Keratinocyte (primary cell): ENCODE measurements at regions not wholly inside any gene's neighbourhood (a gene's known extent, or its start where the extent isn't known, plus 50 kb on each side); places are given as distances from the start of the nearest gene placed in this dataset.

Experiments
- DNase-seq: peaks from one replicate; pipeline ENCODE4 v3.0.0-alpha.2; 2011; ENCODE audit warnings: low read depth, missing footprints, low spot score
- FAIRE-seq: peaks from 2 replicates; lab custom pipeline; 2011; peaks lifted over from hg19 to GRCh38; lab: Jason Lieb, UNC
- H2AFZ ChIP-seq: 2 replicates; pipeline ENCODE4 v1.6.0; 2012; ENCODE audit warnings: low read length, control low read depth, inconsistent platforms; ENCODE audit not compliant: control insufficient read depth
- H3K27ac ChIP-seq: 2 replicates; pipeline ENCODE4 v1.5.1; 2011; ENCODE audit warnings: low read length; ENCODE audit not compliant: control insufficient read depth, insufficient read depth
- H3K27me3 ChIP-seq: 3 replicates; pipeline ENCODE4 v1.6.0; 2011; ENCODE audit warnings: low read length; ENCODE audit not compliant: control insufficient read depth, insufficient read depth; ENCODE audit errors: extremely low read depth
- H3K36me3 ChIP-seq, 2 experiments: 2 replicates in 1 of 2; 3 replicates in 1 of 2; pipeline ENCODE4 v1.5.1; 2011; ENCODE audit warnings: low read length in 2 of 2, mild to moderate bottlenecking in 1 of 2; ENCODE audit not compliant: control insufficient read depth in 2 of 2, insufficient read depth in 2 of 2; ENCODE audit errors: extremely low read depth in 1 of 2
- H3K4me1 ChIP-seq: 3 replicates; pipeline ENCODE4 v1.5.1; 2011; ENCODE audit warnings: low read length; ENCODE audit not compliant: control insufficient read depth, insufficient read depth; ENCODE audit errors: extremely low read depth
- H3K4me2 ChIP-seq: 3 replicates; pipeline ENCODE4 v1.6.0; 2011; ENCODE audit warnings: low read depth, low read length; ENCODE audit not compliant: control insufficient read depth, insufficient read depth; ENCODE audit errors: extremely low read depth
- H3K4me3 ChIP-seq, 3 experiments: fragments of 200-600 bp in 1 of 3; sonication (generic) in 1 of 3; 2 replicates in 2 of 3; 3 replicates in 1 of 3; pipeline ENCODE4 v1.5.1; 2011 to 2016; ENCODE audit warnings: low read length in 3 of 3, mild to moderate bottlenecking in 3 of 3, control low read depth in 2 of 3, inconsistent platforms in 1 of 3, low read depth in 1 of 3, mixed read lengths in 1 of 3, mixed run types in 1 of 3, moderate library complexity in 1 of 3; ENCODE audit not compliant: control insufficient read depth in 2 of 3, insufficient read depth in 2 of 3; ENCODE audit errors: extremely low read depth in 1 of 3
- H3K79me2 ChIP-seq: 2 replicates; pipeline ENCODE4 v1.6.0; 2012; ENCODE audit warnings: low read length; ENCODE audit not compliant: control insufficient read depth, insufficient read depth
- H3K9ac ChIP-seq: 3 replicates; pipeline ENCODE4 v1.6.0; 2011; ENCODE audit warnings: low read length; ENCODE audit not compliant: control insufficient read depth, insufficient read depth; ENCODE audit errors: extremely low read depth
- H3K9me1 ChIP-seq: 3 replicates; pipeline ENCODE4 v1.6.0; 2011; ENCODE audit warnings: low read length; ENCODE audit not compliant: control insufficient read depth, insufficient read depth; ENCODE audit errors: extremely low read depth
- H3K9me3 ChIP-seq: 2 replicates; pipeline ENCODE4 v1.5.1; 2012; ENCODE audit warnings: low read depth, low read length; ENCODE audit not compliant: control insufficient read depth
- H4K20me1 ChIP-seq: 3 replicates; pipeline ENCODE4 v1.6.0; 2011; ENCODE audit warnings: low read length; ENCODE audit not compliant: control insufficient read depth, insufficient read depth; ENCODE audit errors: extremely low read depth
- CTCF ChIP-seq, 3 experiments: IDR thresholded peaks in 1 of 3; conservative IDR thresholded peaks in 1 of 3; optimal IDR thresholded peaks in 1 of 3; 2 replicates in 2 of 3; 3 replicates in 1 of 3; pipeline versions ENCODE3 to v1.5.1; 2011; ENCODE audit warnings: low read length in 3 of 3, mild to moderate bottlenecking in 3 of 3, moderate library complexity in 2 of 3, control low read depth in 1 of 3, inconsistent platforms in 1 of 3; ENCODE audit not compliant: insufficient read depth in 2 of 3; ENCODE audit errors: extremely low read depth in 1 of 3
- EZH2 ChIP-seq: IDR thresholded peaks from one replicate; pipeline ENCODE4 v1.6.1; 2012; ENCODE audit warnings: inconsistent platforms, mild to moderate bottlenecking, low read length, moderate library complexity
- dilution Hi-C: fragments of 300-500 bp; cut with MboI; formaldehyde crosslinking; loops from one replicate; pipeline ENCODE4 v1.7.0; 2020; ENCODE audit warnings: low sequenced_read_pairs; ENCODE audit not compliant: extremely low pct_ligation_motif_present

DNA sequence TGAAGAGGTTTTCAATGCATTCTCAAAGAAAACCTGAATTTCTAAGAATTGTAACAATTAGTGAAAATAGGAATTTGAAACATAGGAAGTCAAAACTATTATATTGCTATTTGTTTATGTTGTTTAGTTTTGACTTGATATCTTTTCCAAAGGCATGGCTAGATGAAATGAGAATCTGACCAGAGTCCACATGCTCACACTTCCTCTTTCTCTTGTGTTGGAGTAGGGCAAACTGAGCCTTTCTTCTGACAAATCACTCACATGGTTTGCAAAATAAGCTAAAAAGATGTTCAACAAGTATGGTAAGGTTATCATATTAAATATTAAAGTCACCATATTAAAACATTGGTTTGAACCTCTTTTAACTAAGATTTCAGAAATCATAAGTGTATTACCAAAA, 512.6 kb downstream of the ISL1 start:
- no peaks in the 10 kb centered on the region for H4K20me1 ChIP-seq
- no peak for FAIRE-seq
- no peak overlapping the region for H2AFZ ChIP-seq
- DNase-seq = no peak
- H3K79me2 ChIP-seq = no peaks in the 10 kb centered on the region
- H3K27me3 ChIP-seq = no peaks in the 10 kb centered on the region
- no peaks in the 10 kb centered on the region for H3K9me1 ChIP-seq
- H3K4me2 ChIP-seq = no peak overlapping the region
- H3K9me3 ChIP-seq = no peaks in the 10 kb centered on the region
- no peak overlapping the region for H3K4me3 ChIP-seq
- no peak overlapping the region for H3K27ac ChIP-seq
- no peaks in the 10 kb centered on the region for H3K36me3 ChIP-seq
- no peaks in the 10 kb centered on the region for H3K4me1 ChIP-seq
- dilution Hi-C loops = no loop called here
- no peak overlapping the region for H3K9ac ChIP-seq
- TF ChIP-seq CTCF (optimal IDR thresholded peaks at IDR 0.05 in 1 of 3, IDR thresholded peaks at IDR 0.05 in 1 of 3, conservative IDR thresholded peaks at IDR 0.05 in 1 of 3; ENCODE audit: extremely low read depth in 1 of 3, insufficient read depth in 2 of 3, low read length in 3 of 3) (no peak), EZH2 (no peak)

DNA sequence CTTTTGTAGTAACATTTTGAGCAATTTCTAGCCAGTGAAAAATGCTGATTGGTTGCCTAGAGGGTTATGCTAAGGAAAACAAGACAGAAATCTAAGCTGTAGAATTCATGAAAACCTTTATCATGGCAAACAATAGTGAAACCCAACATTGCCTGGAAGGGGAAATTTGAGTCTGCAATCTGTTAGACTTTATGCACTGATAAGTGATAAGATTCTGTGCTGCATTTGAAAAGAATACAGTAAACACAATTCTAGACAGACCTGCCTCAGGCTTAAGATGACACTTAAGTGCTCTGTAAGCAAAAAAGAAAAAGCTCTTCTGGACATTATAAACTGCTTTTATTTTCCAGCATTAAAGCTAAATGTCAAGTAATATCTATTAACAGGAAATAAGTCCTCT, 519.3 kb downstream of the ISL1 start:
- H3K27ac ChIP-seq = no peak overlapping the region
- no peaks in the 10 kb centered on the region for H3K9me3 ChIP-seq
- FAIRE-seq (no peak), DNase-seq (no peak)
- H3K9me1 ChIP-seq = no peaks in the 10 kb centered on the region
- no peak overlapping the region for H2AFZ ChIP-seq
- H4K20me1 ChIP-seq = no peaks in the 10 kb centered on the region
- H3K4me1 ChIP-seq = no peaks in the 10 kb centered on the region
- H3K79me2 ChIP-seq = no peaks in the 10 kb centered on the region
- H3K4me2 ChIP-seq = no peak overlapping the region
- TF ChIP-seq EZH2 (no peak), CTCF (optimal IDR thresholded peaks at IDR 0.05 in 1 of 3, IDR thresholded peaks at IDR 0.05 in 1 of 3, conservative IDR thresholded peaks at IDR 0.05 in 1 of 3; ENCODE audit: extremely low read depth in 1 of 3, insufficient read depth in 2 of 3, low read length in 3 of 3) (no peak)
- dilution Hi-C loops = no loop called here
- no peaks in the 10 kb centered on the region for H3K27me3 ChIP-seq
- H3K36me3 ChIP-seq = no peaks in the 10 kb centered on the region
- no peak overlapping the region for H3K9ac ChIP-seq
- no peak overlapping the region for H3K4me3 ChIP-seq
